ENCODE measurements at regions not wholly inside any gene's neighbourhood (a gene's known extent, or its start where the extent isn't known, plus 50 kb on each side); places are given as distances from the start of the nearest gene placed in this dataset.
"Not testable (repeated sequence)": the region's sequence is repeated elsewhere in the genome, so short reads cannot be mapped to it uniquely, and the experiment has no call there.

- no peak for DNase-seq
Observed at GRCh38 chr4:66095065-66095464, 424.8 kb upstream of the EPHA5 start.

DNA sequence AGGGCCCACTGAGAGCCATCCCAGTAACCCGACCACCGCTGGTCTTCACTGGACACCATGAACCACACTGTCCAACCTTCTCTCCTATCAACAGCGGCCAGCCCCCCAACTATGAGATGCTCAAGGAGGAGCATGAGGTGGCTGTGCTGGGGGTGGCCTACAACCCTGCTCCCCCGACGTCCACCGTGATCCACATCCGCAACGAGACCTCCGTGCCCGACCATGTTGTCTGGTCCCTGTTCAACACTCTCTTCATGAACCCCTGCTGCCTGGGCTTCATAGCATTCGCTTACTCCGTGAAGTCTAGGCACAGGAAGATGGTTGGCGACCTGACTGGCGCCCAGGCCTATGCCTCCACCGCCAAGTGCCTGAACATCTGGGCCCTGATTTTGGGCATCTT, 423.8 kb upstream of the EPHA5 start:
- DNase-seq: no peak

DNA sequence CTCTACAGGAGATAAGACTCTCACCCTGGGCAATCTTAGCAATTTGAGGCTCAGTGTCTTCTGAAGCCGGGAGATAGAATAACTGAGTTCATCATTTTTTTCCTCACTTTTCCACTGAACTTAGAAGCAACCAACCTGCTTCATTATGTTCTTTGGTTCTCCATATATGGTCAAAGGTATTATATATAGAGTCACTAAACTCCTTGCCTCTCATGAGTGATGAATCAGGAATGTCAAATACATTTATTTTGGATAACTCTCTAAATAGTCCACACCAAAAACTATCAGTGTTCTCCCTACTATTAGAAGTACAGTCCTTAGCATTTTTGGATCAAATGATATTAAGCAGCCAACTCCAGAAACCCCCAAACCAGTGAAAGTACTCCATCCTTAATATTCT, 421.5 kb upstream of the EPHA5 start:
- DNase-seq: no peak

DNA sequence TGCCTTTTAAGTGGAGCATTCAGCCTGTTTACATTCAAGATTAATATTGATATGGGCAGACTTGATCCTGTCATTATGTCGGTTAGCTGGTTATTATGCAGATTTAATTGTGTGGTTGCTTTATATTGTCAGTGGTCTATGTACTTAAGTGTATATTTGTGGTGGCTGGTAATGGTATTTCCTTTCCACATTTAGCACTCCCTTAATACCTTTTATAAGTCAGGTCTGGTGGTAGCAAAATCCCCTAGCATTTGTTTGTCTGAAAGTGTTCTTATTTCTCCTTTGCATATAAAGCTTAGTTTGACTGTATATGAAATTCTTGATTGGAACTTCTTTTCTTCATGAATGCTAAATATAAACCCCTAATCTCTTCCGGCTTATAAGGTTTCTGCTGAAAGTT, 403.7 kb upstream of the EPHA5 start:
- no peak for DNase-seq

DNA sequence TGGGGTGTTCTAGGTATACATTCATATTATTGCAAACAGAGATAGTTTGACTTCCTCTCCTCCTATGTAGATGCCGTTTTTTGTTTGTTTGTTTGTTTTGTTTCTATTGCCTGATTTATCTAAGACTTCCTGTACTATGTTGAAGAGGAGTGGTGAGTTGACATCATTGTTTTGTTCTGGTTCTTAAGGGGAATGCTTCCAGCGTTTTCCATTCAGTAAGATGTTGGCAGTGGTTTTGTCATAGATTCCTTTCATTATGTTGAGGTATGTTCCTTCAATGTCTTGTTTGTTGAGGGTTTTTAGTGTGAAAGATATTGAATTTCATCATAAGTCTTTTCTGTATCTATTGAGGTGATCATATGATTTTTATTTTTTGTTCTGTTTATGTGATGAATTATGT, 401.6 kb upstream of the EPHA5 start:
- DNase-seq: no peak

- no peak for DNase-seq
Observed at GRCh38 chr4:66062921-66063320, 392.6 kb upstream of the EPHA5 start.

- DNase-seq: no peak
Observed at GRCh38 chr4:66062044-66062443, 391.8 kb upstream of the EPHA5 start.

- DNase-seq: no peak
Observed at GRCh38 chr4:66059556-66059955, 389.3 kb upstream of the EPHA5 start.

- no peak for DNase-seq
Observed at GRCh38 chr4:66059136-66059535, 388.8 kb upstream of the EPHA5 start.

GRCh38 chr4:66055999-66056398, 385.7 kb upstream of the EPHA5 start:
- DNase-seq: no peak

DNA sequence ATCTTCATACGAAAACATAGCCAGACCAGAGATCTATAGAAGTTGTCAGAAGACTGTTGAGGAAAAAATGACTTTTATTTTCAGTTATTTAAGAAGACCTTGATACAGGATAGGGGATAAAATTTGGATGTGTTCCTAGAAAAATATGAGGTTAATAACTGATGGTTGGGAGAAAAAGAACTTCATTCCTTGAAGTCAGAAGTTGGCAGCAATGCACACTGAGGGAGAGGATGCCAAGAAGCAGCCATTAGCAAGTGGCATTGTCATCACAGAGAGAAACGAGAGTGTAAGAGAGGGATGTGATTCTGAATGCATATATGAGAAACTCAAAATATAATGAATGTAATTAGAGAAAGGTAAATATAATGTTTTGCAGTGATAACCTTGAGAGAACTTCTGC, 382.1 kb upstream of the EPHA5 start:
- DNase-seq: no peak

DNA sequence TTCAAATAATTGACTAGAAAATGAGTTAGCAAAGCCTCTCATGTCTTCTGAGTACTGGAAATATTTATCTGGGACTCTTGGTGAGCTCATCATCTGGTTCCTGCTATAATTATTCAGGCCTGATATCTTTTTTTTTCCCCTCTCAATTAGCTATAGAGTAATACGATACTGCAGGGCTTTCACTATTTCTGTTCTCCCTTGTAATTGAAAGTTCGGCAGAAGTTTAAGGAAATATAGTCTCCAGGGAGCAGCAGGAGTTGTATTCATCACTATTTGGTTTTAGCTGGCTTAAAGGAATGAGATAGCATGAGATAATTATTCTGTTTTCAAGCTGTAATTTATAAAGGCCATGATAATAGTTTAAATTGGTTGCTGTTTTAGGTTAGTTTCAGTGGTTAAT, 378.6 kb upstream of the EPHA5 start:
- no peak for DNase-seq

- DNase-seq: no peak
Observed at GRCh38 chr4:66045913-66046312, 375.6 kb upstream of the EPHA5 start.

GRCh38 chr4:66035701-66036100, 365.4 kb upstream of the EPHA5 start:
- no peak for DNase-seq

DNA sequence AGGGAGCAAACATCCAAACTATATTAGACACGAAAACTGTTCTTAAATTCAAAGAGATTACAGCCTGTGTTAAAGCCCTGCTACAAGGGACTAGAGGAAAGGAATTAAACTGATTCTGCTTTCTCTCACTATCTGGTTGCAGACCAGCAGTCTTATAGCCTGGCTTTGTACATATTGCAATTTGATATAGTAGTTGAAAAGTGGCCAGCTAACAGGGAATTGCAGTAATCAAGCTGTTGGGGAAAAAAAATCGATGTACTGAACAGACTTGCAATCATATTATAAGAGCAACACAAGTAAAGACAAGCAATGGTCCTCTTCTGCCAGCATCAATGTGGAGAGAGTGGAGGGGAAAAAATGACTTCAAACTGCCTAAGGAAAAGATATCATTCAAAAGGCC, 364.4 kb upstream of the EPHA5 start:
- no peak for DNase-seq

DNA sequence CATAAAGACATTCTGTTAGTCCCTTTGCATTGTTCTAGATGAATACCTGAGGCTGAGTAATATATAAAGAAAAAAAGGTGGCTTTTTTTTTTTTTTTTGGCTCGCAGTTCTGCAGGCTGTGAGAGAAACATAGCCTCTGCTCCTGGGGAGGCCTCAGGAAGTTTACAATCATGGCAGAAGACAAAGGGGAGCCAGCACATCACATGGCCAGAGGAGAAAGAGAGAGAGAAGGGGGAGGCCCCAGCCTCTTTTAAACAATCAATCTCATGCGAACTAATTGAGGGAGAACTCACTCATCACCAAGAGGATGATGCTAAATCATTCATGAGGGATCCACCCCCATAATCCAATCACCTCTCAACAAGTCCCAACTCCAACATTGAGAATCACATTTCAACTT, 364.0 kb upstream of the EPHA5 start:
- no peak for DNase-seq

DNA sequence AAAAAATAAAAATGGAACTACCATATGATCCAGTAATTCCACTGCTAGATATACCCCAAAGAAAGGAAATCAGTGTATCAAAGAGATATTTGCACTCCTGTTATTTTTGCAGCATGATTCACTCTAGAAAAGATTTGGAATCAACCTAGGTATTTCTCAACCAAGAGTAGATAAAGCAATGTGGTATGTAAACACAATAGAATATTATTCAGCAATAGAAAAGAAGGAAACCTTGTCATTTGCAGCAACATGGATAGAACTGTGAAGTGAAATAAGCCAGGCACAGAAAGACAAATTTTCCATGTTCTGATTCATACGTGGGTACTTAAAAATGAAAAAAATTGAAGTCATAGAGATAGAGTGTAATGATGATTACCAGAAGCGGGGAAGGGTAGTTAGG, 362.3 kb upstream of the EPHA5 start:
- no peak for DNase-seq

DNA sequence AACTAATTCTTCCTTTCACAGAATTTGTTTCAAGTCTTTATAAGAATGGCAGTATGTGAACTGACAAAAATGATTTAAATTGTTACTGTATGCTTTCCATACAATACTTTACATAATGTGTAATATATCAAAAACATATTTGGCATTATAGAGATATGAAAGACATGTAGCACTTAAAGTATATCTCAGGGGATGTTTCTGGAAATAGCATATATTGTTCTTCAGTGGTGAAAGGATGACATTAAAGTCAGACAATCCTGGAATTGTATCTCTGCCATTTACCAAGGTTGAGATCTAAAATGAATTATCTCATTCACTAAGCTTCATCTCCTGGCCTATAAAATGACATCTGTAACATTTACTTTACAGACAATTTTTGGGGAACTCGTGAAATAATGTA, 358.4 kb upstream of the EPHA5 start:
- no peak for DNase-seq

DNA sequence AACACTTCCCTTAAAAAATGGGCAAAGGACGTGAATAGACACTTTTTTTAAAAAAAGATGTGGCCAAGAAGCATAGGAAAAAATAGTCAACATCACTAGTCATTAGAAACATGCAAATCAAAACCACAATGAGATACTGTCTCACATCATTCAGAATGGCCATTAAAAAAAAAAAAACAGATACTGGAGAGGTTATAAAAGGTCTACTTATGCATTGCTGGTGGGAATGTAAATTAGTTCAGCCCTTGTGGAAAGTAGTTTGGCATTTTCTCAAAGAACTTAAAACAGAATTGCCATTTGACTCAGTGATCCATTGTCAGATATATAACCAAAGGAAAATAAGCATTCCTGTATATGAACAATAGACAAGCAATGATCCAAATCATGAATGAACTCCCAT, 352.8 kb upstream of the EPHA5 start:
- no peak for DNase-seq

GRCh38 chr4:66017671-66018070, 347.4 kb upstream of the EPHA5 start:
- DNase-seq: no peak

DNA sequence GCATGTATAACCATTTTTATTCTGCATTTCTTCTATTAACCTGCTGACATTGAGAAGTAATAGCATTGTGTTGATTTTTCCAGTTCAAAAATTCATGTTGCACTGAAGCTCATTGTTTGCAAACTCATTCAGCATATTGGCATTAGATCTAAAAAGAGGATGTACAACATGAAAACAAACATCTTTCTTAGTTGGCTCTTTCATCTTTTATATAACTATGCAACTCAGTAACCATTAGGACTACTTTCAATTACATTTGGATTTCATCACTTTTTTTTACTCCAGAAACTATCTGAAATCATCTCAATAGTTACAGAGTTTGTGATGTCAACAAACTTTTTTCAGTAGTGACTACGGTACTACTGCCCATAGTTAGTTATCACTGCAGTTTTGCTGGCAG, 346.0 kb upstream of the EPHA5 start:
- DNase-seq: no peak

- DNase-seq: no peak
Observed at GRCh38 chr4:66014146-66014765, 344.0 kb upstream of the EPHA5 start.

GRCh38 chr4:66000510-66001117, 330.3 kb upstream of the EPHA5 start:
- no peak for DNase-seq

DNA sequence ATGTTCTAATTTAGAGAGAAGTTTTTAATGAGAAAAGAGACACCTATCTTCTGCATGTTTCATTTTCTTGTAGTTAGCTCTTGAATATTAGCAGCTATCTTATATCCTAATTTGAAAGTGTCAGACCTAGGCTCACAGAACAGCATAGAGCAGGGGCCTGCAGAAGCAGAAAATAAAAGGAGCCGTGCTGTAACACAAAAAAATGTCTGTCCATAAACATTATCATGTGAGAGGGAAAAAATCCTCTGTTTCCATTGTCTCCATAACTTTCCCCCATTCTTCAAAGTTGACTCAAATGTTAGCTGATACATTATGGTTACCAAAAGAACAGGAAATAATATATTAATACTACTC, 329.2 kb upstream of the EPHA5 start:
- DNase-seq: no peak

GRCh38 chr4:65998807-65999517, 328.7 kb upstream of the EPHA5 start:
- DNase-seq: not testable (repeated sequence)

Measured in CD4-positive, alpha-beta T cell treated with Interleukin-21 for 1 hour (primary cell).